ENCODE measurements at regions not wholly inside any gene's neighbourhood (a gene's known extent, or its start where the extent isn't known, plus 50 kb on each side); places are given as distances from the start of the nearest gene placed in this dataset.

GRCh38 chr12:83225806-83226205 is 539.1 kb downstream of the TMTC2 start:
- no peak overlapping the region for H3K9ac ChIP-seq (ENCODE audit: low read length)
- H3K4me2 ChIP-seq (ENCODE audit: low read length) = no peak overlapping the region
- DNase-seq (ENCODE audit: low read depth) (no peak), FAIRE-seq (peak; percentile 26)
- H3K4me1 Mint-ChIP-seq (ENCODE audit: low read depth, unreplicated experiment) = no peaks in the 10 kb centered on the region
- no peak overlapping the region for H2AFZ ChIP-seq (ENCODE audit: low read depth, low read length)
- TF ChIP-seq CTCF (IDR thresholded peaks at IDR 0.05; ENCODE audit: insufficient read depth, low read depth, low read length) = no peak
- TF ChIP-seq EZH2 (IDR thresholded peaks at IDR 0.05; ENCODE audit: insufficient read depth, low read length) = no peak
- no peaks in the 10 kb centered on the region for H3K9me3 ChIP-seq (ENCODE audit: insufficient read depth, low read depth, low read length)
- H3K27ac ChIP-seq (ENCODE audit: low read depth, low read length) = no peak overlapping the region
- no peak overlapping the region for H3K4me3 ChIP-seq (ENCODE audit: insufficient read depth, low read depth, low read length)
- H3K36me3 ChIP-seq (ENCODE audit: insufficient read depth, low read length) = no peaks in the 10 kb centered on the region
- H3K9me3 Mint-ChIP-seq (ENCODE audit: unreplicated experiment) = peaks cover 7% of the 10 kb centered on the region
- H3K27me3 Mint-ChIP-seq (ENCODE audit: low read depth, unreplicated experiment) = no peaks in the 10 kb centered on the region
- H3K4me3 Mint-ChIP-seq (ENCODE audit: unreplicated experiment) = no peak overlapping the region
- no peaks in the 10 kb centered on the region for H4K20me1 ChIP-seq (ENCODE audit: insufficient read depth, low read length)
- no peak overlapping the region for H3K27ac Mint-ChIP-seq (ENCODE audit: unreplicated experiment)
- H3K79me2 ChIP-seq (ENCODE audit: insufficient read depth, low read length) = no peaks in the 10 kb centered on the region
- H3K36me3 Mint-ChIP-seq (ENCODE audit: low read depth, unreplicated experiment) = no peaks in the 10 kb centered on the region
- H3K27me3 ChIP-seq (ENCODE audit: insufficient read depth, low read length) = no peaks in the 10 kb centered on the region
- no peaks in the 10 kb centered on the region for H3K4me1 ChIP-seq (ENCODE audit: insufficient read depth, low read length)

- Histone ChIP-seq H3K27me3 (ENCODE audit: insufficient read depth, low read length) (no peaks in the 10 kb centered on the region), H2AFZ (ENCODE audit: low read depth, low read length) (no peak overlapping the region), H3K4me1 (ENCODE audit: insufficient read depth, low read length) (no peaks in the 10 kb centered on the region), H3K9ac (ENCODE audit: low read length) (no peak overlapping the region), H3K4me3 (ENCODE audit: insufficient read depth, low read depth, low read length) (no peak overlapping the region), H3K4me2 (ENCODE audit: low read length) (no peak overlapping the region), H3K79me2 (ENCODE audit: insufficient read depth, low read length) (no peaks in the 10 kb centered on the region), H3K9me3 (ENCODE audit: insufficient read depth, low read depth, low read length) (no peaks in the 10 kb centered on the region), H4K20me1 (ENCODE audit: insufficient read depth, low read length) (no peaks in the 10 kb centered on the region), H3K36me3 (ENCODE audit: insufficient read depth, low read length) (no peaks in the 10 kb centered on the region), H3K27ac (ENCODE audit: low read depth, low read length) (no peak overlapping the region)
- no peak for TF ChIP-seq EZH2 (IDR thresholded peaks at IDR 0.05; ENCODE audit: insufficient read depth, low read length)
- TF ChIP-seq CTCF (IDR thresholded peaks at IDR 0.05; ENCODE audit: insufficient read depth, low read depth, low read length) = no peak
- DNase-seq (ENCODE audit: low read depth) (no peak), FAIRE-seq (no peak)
- no peak overlapping the region for H3K27ac Mint-ChIP-seq (ENCODE audit: unreplicated experiment)
- H3K4me3 Mint-ChIP-seq (ENCODE audit: unreplicated experiment) = no peak overlapping the region
- peaks cover 4% of the 10 kb centered on the region for H3K9me3 Mint-ChIP-seq (ENCODE audit: unreplicated experiment)
- H3K27me3 Mint-ChIP-seq (ENCODE audit: low read depth, unreplicated experiment) = no peaks in the 10 kb centered on the region
- no peaks in the 10 kb centered on the region for H3K4me1 Mint-ChIP-seq (ENCODE audit: low read depth, unreplicated experiment)
- no peaks in the 10 kb centered on the region for H3K36me3 Mint-ChIP-seq (ENCODE audit: low read depth, unreplicated experiment)
Measured at GRCh38 chr12:83224012-83224411, 537.3 kb downstream of the TMTC2 start.

- Histone ChIP-seq H3K4me3 (ENCODE audit: insufficient read depth, low read depth, low read length) (no peak overlapping the region), H3K27ac (ENCODE audit: low read depth, low read length) (no peak overlapping the region), H3K9ac (ENCODE audit: low read length) (no peak overlapping the region), H3K79me2 (ENCODE audit: insufficient read depth, low read length) (no peaks in the 10 kb centered on the region), H3K36me3 (ENCODE audit: insufficient read depth, low read length) (no peaks in the 10 kb centered on the region), H3K4me1 (ENCODE audit: insufficient read depth, low read length) (no peaks in the 10 kb centered on the region), H3K4me2 (ENCODE audit: low read length) (no peak overlapping the region), H3K9me3 (ENCODE audit: insufficient read depth, low read depth, low read length) (no peaks in the 10 kb centered on the region), H3K27me3 (ENCODE audit: insufficient read depth, low read length) (no peaks in the 10 kb centered on the region), H2AFZ (ENCODE audit: low read depth, low read length) (no peak overlapping the region), H4K20me1 (ENCODE audit: insufficient read depth, low read length) (no peaks in the 10 kb centered on the region)
- H3K9me3 Mint-ChIP-seq (ENCODE audit: unreplicated experiment) = no peaks in the 10 kb centered on the region
- no peak overlapping the region for H3K27ac Mint-ChIP-seq (ENCODE audit: unreplicated experiment)
- no peaks in the 10 kb centered on the region for H3K27me3 Mint-ChIP-seq (ENCODE audit: low read depth, unreplicated experiment)
- TF ChIP-seq EZH2 (IDR thresholded peaks at IDR 0.05; ENCODE audit: insufficient read depth, low read length) (no peak), CTCF (IDR thresholded peaks at IDR 0.05; ENCODE audit: insufficient read depth, low read depth, low read length) (no peak)
- DNase-seq (ENCODE audit: low read depth) (no peak), FAIRE-seq (no peak)
- H3K36me3 Mint-ChIP-seq (ENCODE audit: low read depth, unreplicated experiment) = no peaks in the 10 kb centered on the region
- no peak overlapping the region for H3K4me3 Mint-ChIP-seq (ENCODE audit: unreplicated experiment)
- no peaks in the 10 kb centered on the region for H3K4me1 Mint-ChIP-seq (ENCODE audit: low read depth, unreplicated experiment)
Measured at GRCh38 chr12:83220774-83221173, 534.1 kb downstream of the TMTC2 start.

Data from astrocyte (in vitro differentiated cells and primary cell).